Thyroid gland (tissue), 4 donors: ENCODE measurements at regions not wholly inside any gene's neighbourhood (a gene's known extent, or its start where the extent isn't known, plus 50 kb on each side); places are given as distances from the start of the nearest gene placed in this dataset.

Experiments used
- DNase-seq, 2 donors: peaks; one replicate each; pipeline ENCODE4 v3.0.0-alpha.2; 2019
- H3K27ac ChIP-seq, 3 donors: fragments of 200-600 bp; sonication (generic); 1 replicate in 2 of 3; 2 replicates in 1 of 3; pipeline ENCODE4 v1.5.1; 2016 to 2019; ENCODE audit warnings: mild to moderate bottlenecking in 1 of 3, moderate library complexity in 1 of 3
- H3K27me3 ChIP-seq: fragments of 200-600 bp; sonication (generic); one replicate; pipeline ENCODE4 v1.5.1; 2019
- H3K36me3 ChIP-seq, 2 donors: fragments of 200-600 bp; sonication (generic); one replicate each; pipeline ENCODE4 v1.5.1; 2016 to 2019
- H3K4me1 ChIP-seq, 2 donors: fragments of 200-600 bp; sonication (generic); one replicate each; pipeline ENCODE4 v1.5.1; 2017 to 2019
- H3K4me3 ChIP-seq, 3 donors: fragments of 200-600 bp; sonication (generic); replicated peaks in 1 of 3; 1 replicate in 2 of 3; 2 replicates in 1 of 3; pipeline ENCODE4 v1.5.1; 2016; ENCODE audit warnings: mild to moderate bottlenecking in 1 of 3
- H3K9me3 ChIP-seq: fragments of 200-600 bp; sonication (generic); one replicate; pipeline ENCODE4 v1.5.1; 2017
- CTCF ChIP-seq, 6 experiments: fragments of 200-600 bp in 3 of 6; fragments of 450-650 bp in 3 of 6; sonication (generic) in 3 of 6; IDR thresholded peaks; one replicate each; pipeline ENCODE4 v1.5.1; 2016 to 2019; ENCODE audit warnings: antibody characterized with exemption in 6 of 6, mild to moderate bottlenecking in 2 of 6, inconsistent platforms in 1 of 6, moderate library complexity in 1 of 6
- POLR2A ChIP-seq, 2 donors: fragments of 450-650 bp; IDR thresholded peaks; one replicate each; pipeline ENCODE4 v1.6.1; 2017; ENCODE audit warnings: antibody characterized with exemption in 2 of 2, mild to moderate bottlenecking in 2 of 2, moderate library complexity in 1 of 2
- WGBS, 2 donors: methylation state at CpG; one replicate each; pipeline ENCODE4 v1.1.5; 2017; 5-methylcytosine and 5-hydroxymethylcytosine counted together
- intact Hi-C: fragments of 100-400 bp; cut with DNase I; formaldehyde crosslinking; loops from one replicate; pipeline ENCODE4 v1.15.1; 2023

- WGBS, 2 donors = 81 to 93% methylated on average over 1 of the region's 1 CpG
- no peak overlapping the region for H3K4me3 ChIP-seq
- intact Hi-C loops = no loop called here
- H3K27me3 ChIP-seq = no peaks in the 10 kb centered on the region
- no peak for TF ChIP-seq POLR2A (IDR thresholded peaks at IDR 0.05)
- no peak for TF ChIP-seq CTCF (IDR thresholded peaks at IDR 0.05)
- H3K4me1 ChIP-seq = no peaks in the 10 kb centered on the region
- H3K9me3 ChIP-seq = no peaks in the 10 kb centered on the region
- no peak overlapping the region for H3K27ac ChIP-seq
- no peaks in the 10 kb centered on the region for H3K36me3 ChIP-seq
- DNase-seq = no peak
Measured at GRCh38 chr2:6423157-6423556, 442.6 kb downstream of the CMPK2 start.

- WGBS, 2 donors = 71 to 79% methylated on average over 6 of the region's 6 CpGs
- Histone ChIP-seq H3K27ac (no peak overlapping the region), H3K36me3 (no peaks in the 10 kb centered on the region), H3K27me3 (no peaks in the 10 kb centered on the region), H3K4me1 (no peaks in the 10 kb centered on the region), H3K4me3 (no peak overlapping the region), H3K9me3 (no peaks in the 10 kb centered on the region)
- intact Hi-C loops = no loop called here
- TF ChIP-seq POLR2A (IDR thresholded peaks at IDR 0.05) = no peak
- DNase-seq = no peak
Measured at GRCh38 chr2:6423944-6424343, 441.8 kb downstream of the CMPK2 start.

GRCh38 chr2:6425032-6425431 is 440.7 kb downstream of the CMPK2 start:
- Histone ChIP-seq H3K9me3 (no peaks in the 10 kb centered on the region), H3K36me3 (no peaks in the 10 kb centered on the region), H3K4me1 (no peaks in the 10 kb centered on the region), H3K27me3 (no peaks in the 10 kb centered on the region), H3K4me3 (no peak overlapping the region), H3K27ac (no peak overlapping the region)
- no peak for TF ChIP-seq CTCF (IDR thresholded peaks at IDR 0.05)
- no peak for TF ChIP-seq POLR2A (IDR thresholded peaks at IDR 0.05)
- WGBS, 2 donors = 87 to 88% methylated on average over 3 of the region's 3 CpGs
- DNase-seq = no peak
- intact Hi-C loops = no loop called here

GRCh38 chr2:6429210-6429986 is 436.3 kb downstream of the CMPK2 start:
- no peak for DNase-seq
- Histone ChIP-seq H3K27ac (no peak overlapping the region), H3K9me3 (no peaks in the 10 kb centered on the region), H3K27me3 (no peaks in the 10 kb centered on the region), H3K36me3 (no peaks in the 10 kb centered on the region), H3K4me1 (no peaks in the 10 kb centered on the region), H3K4me3 (no peak overlapping the region)
- intact Hi-C loops = no loop called here
- WGBS, 2 donors = 82 to 87% methylated on average over 19 of the region's 19 CpGs
- TF ChIP-seq CTCF (IDR thresholded peaks at IDR 0.05) = no peak

- H3K4me1 ChIP-seq = no peaks in the 10 kb centered on the region
- TF ChIP-seq CTCF (IDR thresholded peaks at IDR 0.05) (no peak), POLR2A (IDR thresholded peaks at IDR 0.05) (no peak)
- WGBS, 2 donors = 90 to 93% methylated on average over 6 of the region's 6 CpGs
- H3K4me3 ChIP-seq = no peak overlapping the region
- no peak for DNase-seq
- intact Hi-C loops = no loop called here
- no peaks in the 10 kb centered on the region for H3K36me3 ChIP-seq
- H3K27ac ChIP-seq = no peak overlapping the region
- no peaks in the 10 kb centered on the region for H3K27me3 ChIP-seq
- H3K9me3 ChIP-seq = no peaks in the 10 kb centered on the region
Measured at GRCh38 chr2:6434438-6434837, 431.3 kb downstream of the CMPK2 start.
